ENCODE measurements at regions not wholly inside any gene's neighbourhood (a gene's known extent, or its start where the extent isn't known, plus 50 kb on each side); places are given as distances from the start of the nearest gene placed in this dataset.

GRCh38 chr13:78161266-78161665 lies 242.6 kb upstream of the EDNRB start:
- TF ChIP-seq CTCF (conservative IDR thresholded peaks at IDR 0.05 in 1 of 2, IDR thresholded peaks at IDR 0.05 in 1 of 2; ENCODE audit: low read depth in 1 of 2, low read length in 2 of 2) = no peak
- TF ChIP-seq EZH2 (IDR thresholded peaks at IDR 0.05; ENCODE audit: low read length, missing control alignments) = no peak

Measured in fibroblast of lung (primary cell).